ENCODE measurements at regions not wholly inside any gene's neighbourhood (a gene's known extent, or its start where the extent isn't known, plus 50 kb on each side); places are given as distances from the start of the nearest gene placed in this dataset.

GRCh38 chr10:33800545-33800944, 466.1 kb upstream of the NRP1 start:
- TF ChIP-seq POLR2AphosphoS5 (IDR thresholded peaks at IDR 0.05; ENCODE audit: low read depth) (no peak), CTCF (IDR thresholded peaks at IDR 0.05; ENCODE audit: insufficient read depth, low read length) (no peak), SPI1 (IDR thresholded peaks at IDR 0.05; ENCODE audit: borderline replicate concordance, low read depth) (no peak), GABPA (IDR thresholded peaks at IDR 0.05; ENCODE audit: low read depth) (no peak), REST (IDR thresholded peaks at IDR 0.05; ENCODE audit: insufficient replicate concordance, low read depth) (no peak)
- Histone ChIP-seq H3K27ac (replicated peaks) (no peak overlapping the region), H3K27me3 (ENCODE audit: insufficient read depth, poor library complexity, severe bottlenecking) (no peaks in the 10 kb centered on the region), H3K4me3 (replicated peaks; ENCODE audit: insufficient read depth, low read length) (no peak overlapping the region)
- no peak for DNase-seq (ENCODE audit: low read depth in 1 of 2, low spot score in 1 of 2)

- no peak overlapping the region for H3K27ac ChIP-seq (replicated peaks)
- TF ChIP-seq SPI1 (IDR thresholded peaks at IDR 0.05; ENCODE audit: borderline replicate concordance, low read depth): no peak
- TF ChIP-seq CTCF (IDR thresholded peaks at IDR 0.05; ENCODE audit: insufficient read depth, low read length): no peak
- no peak for TF ChIP-seq GABPA (IDR thresholded peaks at IDR 0.05; ENCODE audit: low read depth)
- no peak for TF ChIP-seq REST (IDR thresholded peaks at IDR 0.05; ENCODE audit: insufficient replicate concordance, low read depth)
- TF ChIP-seq POLR2AphosphoS5 (IDR thresholded peaks at IDR 0.05; ENCODE audit: low read depth): no peak
Measured at GRCh38 chr10:33799944-33800323, 465.5 kb upstream of the NRP1 start.

GRCh38 chr10:33799281-33799943, 464.9 kb upstream of the NRP1 start:
- DNase-seq (ENCODE audit: low read depth in 1 of 2, low spot score in 1 of 2): no peak
- no peak overlapping the region for H3K4me3 ChIP-seq (replicated peaks; ENCODE audit: insufficient read depth, low read length)
- TF ChIP-seq GABPA (IDR thresholded peaks at IDR 0.05; ENCODE audit: low read depth): no peak
- TF ChIP-seq CTCF (IDR thresholded peaks at IDR 0.05; ENCODE audit: insufficient read depth, low read length): no peak
- no peak for TF ChIP-seq REST (IDR thresholded peaks at IDR 0.05; ENCODE audit: insufficient replicate concordance, low read depth)
- TF ChIP-seq SPI1 (IDR thresholded peaks at IDR 0.05; ENCODE audit: borderline replicate concordance, low read depth): no peak
- no peak for TF ChIP-seq POLR2AphosphoS5 (IDR thresholded peaks at IDR 0.05; ENCODE audit: low read depth)

More at GRCh38 chr10:33799944-33800323, 465.5 kb upstream of the NRP1 start:
- H3K27me3 ChIP-seq (ENCODE audit: insufficient read depth, poor library complexity, severe bottlenecking): no peaks in the 10 kb centered on the region
- H3K4me3 ChIP-seq (replicated peaks; ENCODE audit: insufficient read depth, low read length): no peak overlapping the region
- no peak for DNase-seq (ENCODE audit: low read depth in 1 of 2, low spot score in 1 of 2)

More at GRCh38 chr10:33799281-33799943, 464.9 kb upstream of the NRP1 start:
- no peaks in the 10 kb centered on the region for H3K27me3 ChIP-seq (ENCODE audit: insufficient read depth, poor library complexity, severe bottlenecking)
- H3K27ac ChIP-seq (replicated peaks): no peak overlapping the region

Measured in HL-60 (cell line).